HEK293 (cell line): ENCODE measurements at regions not wholly inside any gene's neighbourhood (a gene's known extent, or its start where the extent isn't known, plus 50 kb on each side); places are given as distances from the start of the nearest gene placed in this dataset.
"Not testable (repeated sequence)": the region's sequence is repeated elsewhere in the genome, so short reads cannot be mapped to it uniquely, and the experiment has no call there.

Experiments
- CTCF ChIA-PET: fragments of 350-600 bp; formaldehyde crosslinking; extraction: SDS; loops from one replicate; lab custom pipeline; 2021; ENCODE audit warnings: antibody characterized with exemption; lab: Yijun Ruan, JAX
- POLR2A ChIA-PET: fragments of 300-600 bp; formaldehyde crosslinking; extraction: SDS; loops from one replicate; lab custom pipeline; 2020; ENCODE audit warnings: antibody characterized with exemption, inconsistent platforms; lab: Yijun Ruan, JAX
- H3K27ac ChIP-seq: fragments of 200-500 bp; sonication (Bioruptor generic); 2 replicates; pipeline ENCODE4 v1.5.1; 2014; ENCODE audit warnings: low read depth, low read length, control low read depth, inconsistent platforms; ENCODE audit errors: extremely low read depth
- H3K36me3 ChIP-seq, 2 experiments: fragments of 200-500 bp in 1 of 2; sonication (Bioruptor generic) in 1 of 2; 1 replicate in 1 of 2; 2 replicates in 1 of 2; pipeline ENCODE4 v1.5.1; 2014 to 2017; ENCODE audit warnings: inconsistent platforms in 2 of 2, low read length in 2 of 2; ENCODE audit not compliant: control insufficient read depth in 2 of 2, insufficient read depth in 1 of 2
- H3K4me1 ChIP-seq: fragments of 200-500 bp; sonication (Bioruptor generic); 2 replicates; pipeline ENCODE4 v1.5.1; 2014; ENCODE audit warnings: mild to moderate bottlenecking, low read length, inconsistent platforms; ENCODE audit not compliant: control insufficient read depth, insufficient read depth
- H3K4me3 ChIP-seq: 2 replicates; pipeline ENCODE4 v1.5.1; 2011; ENCODE audit warnings: low read depth, mild to moderate bottlenecking, control low read depth, low read length, moderate library complexity
- H3K9me3 ChIP-seq: fragments of 200-500 bp; sonication (Bioruptor generic); 2 replicates; pipeline ENCODE4 v1.5.1; 2014; ENCODE audit warnings: low read depth, low read length, inconsistent platforms; ENCODE audit not compliant: control insufficient read depth, insufficient read depth
- ATF2 ChIP-seq: fragments of 450-650 bp; formaldehyde crosslinking; IDR thresholded peaks from 2 replicates; pipeline ENCODE4 v1.5.1; 2016; ENCODE audit warnings: missing biosample characterization, missing genetic modification characterization, low read depth
- FEZF1 ChIP-seq: fragments of 450-650 bp; formaldehyde crosslinking; IDR thresholded peaks from 2 replicates; pipeline ENCODE4 v1.5.1; 2016; ENCODE audit warnings: missing biosample characterization, missing genetic modification characterization
- MYNN ChIP-seq: fragments of 450-650 bp; formaldehyde crosslinking; IDR thresholded peaks from 2 replicates; pipeline ENCODE4 v1.5.1; 2016; ENCODE audit warnings: missing biosample characterization, missing genetic modification characterization, borderline replicate concordance
- MZF1 ChIP-seq: fragments of 450-650 bp; formaldehyde crosslinking; IDR thresholded peaks from 2 replicates; pipeline ENCODE4 v1.5.1; 2017; ENCODE audit warnings: missing biosample characterization, missing genetic modification characterization, borderline replicate concordance
- TRIM28 ChIP-seq: IDR thresholded peaks from 2 replicates; pipeline ENCODE4 v1.6.1; 2011; ENCODE audit warnings: low read length, control low read depth, borderline replicate concordance
- ZBTB44 ChIP-seq: fragments of 450-650 bp; IDR thresholded peaks from 2 replicates; pipeline ENCODE4 v1.5.1; 2018; ENCODE audit warnings: missing biosample characterization, mild to moderate bottlenecking, missing genetic modification characterization
- ZFP37 ChIP-seq: fragments of 450-650 bp; formaldehyde crosslinking; IDR thresholded peaks from 2 replicates; pipeline ENCODE4 v1.5.1; 2016; ENCODE audit warnings: missing biosample characterization, missing genetic modification characterization
- ZNF140 ChIP-seq: fragments of 450-650 bp; formaldehyde crosslinking; IDR thresholded peaks from 2 replicates; pipeline ENCODE4 v1.5.1; 2016; ENCODE audit warnings: missing biosample characterization, missing genetic modification characterization
- ZNF184 ChIP-seq: fragments of 450-650 bp; IDR thresholded peaks from 2 replicates; pipeline ENCODE4 v1.5.1; 2018; ENCODE audit warnings: missing biosample characterization, mild to moderate bottlenecking, missing genetic modification characterization
- ZNF211 ChIP-seq: fragments of 450-650 bp; formaldehyde crosslinking; IDR thresholded peaks from 2 replicates; pipeline ENCODE4 v1.5.1; 2016; ENCODE audit warnings: low read depth, missing biosample characterization, missing genetic modification characterization
- ZNF362 ChIP-seq: fragments of 450-650 bp; formaldehyde crosslinking; IDR thresholded peaks from 2 replicates; pipeline ENCODE4 v1.5.1; 2016; ENCODE audit warnings: missing biosample characterization, missing genetic modification characterization
- ZNF423 ChIP-seq: fragments of 450-650 bp; formaldehyde crosslinking; IDR thresholded peaks from 2 replicates; pipeline ENCODE4 v1.5.1; 2016; ENCODE audit warnings: missing biosample characterization, missing genetic modification characterization
- ZNF433 ChIP-seq: fragments of 450-650 bp; formaldehyde crosslinking; IDR thresholded peaks from 2 replicates; pipeline ENCODE4 v1.5.1; 2016; ENCODE audit warnings: missing biosample characterization, missing genetic modification characterization, low read depth
- ZNF510 ChIP-seq: fragments of 450-650 bp; formaldehyde crosslinking; IDR thresholded peaks from 2 replicates; pipeline ENCODE4 v1.5.1; 2018; ENCODE audit warnings: mild to moderate bottlenecking, missing genetic modification characterization, missing biosample characterization; ENCODE audit not compliant: insufficient replicate concordance
- ZNF626 ChIP-seq: fragments of 450-650 bp; sonication (Bioruptor Pico); formaldehyde crosslinking; IDR thresholded peaks from 2 replicates; pipeline ENCODE4 v1.5.1; 2018; ENCODE audit warnings: missing biosample characterization, missing genetic modification characterization, inconsistent platforms
- ZNF768 ChIP-seq: fragments of 450-650 bp; formaldehyde crosslinking; IDR thresholded peaks from 2 replicates; pipeline ENCODE4 v1.5.1; 2018; ENCODE audit warnings: missing biosample characterization, mild to moderate bottlenecking, missing genetic modification characterization
- ZNF777 ChIP-seq: fragments of 450-650 bp; formaldehyde crosslinking; IDR thresholded peaks from 2 replicates; pipeline ENCODE4 v1.5.1; 2017; ENCODE audit warnings: missing biosample characterization, missing genetic modification characterization, borderline replicate concordance
- ZNF830 ChIP-seq: fragments of 450-650 bp; IDR thresholded peaks from 2 replicates; pipeline ENCODE4 v1.5.0; 2018; ENCODE audit warnings: missing biosample characterization, missing genetic modification characterization, low read depth, mild to moderate bottlenecking, moderate library complexity
- ZSCAN4 ChIP-seq: fragments of 450-650 bp; formaldehyde crosslinking; IDR thresholded peaks from 2 replicates; pipeline ENCODE4 v1.5.1; 2017; ENCODE audit warnings: missing biosample characterization, missing genetic modification characterization

- H3K4me1 ChIP-seq, H3K4me3 ChIP-seq, POLR2A ChIA-PET, H3K9me3 ChIP-seq, H3K36me3 ChIP-seq, H3K27ac ChIP-seq: not testable (repeated sequence)
- CTCF ChIA-PET: interaction anchor here (0.6 to 1.0 kb wide), 2 partner anchors 15 to 233 kb away, joined by 3 read pairs; no protein-coding TSS in a partner anchor
These were observed 69.1 kb downstream of the ZNF518B start for GRCh38 chr4:10388146-10388545.

- CTCF ChIA-PET: no interaction called here
- POLR2A ChIA-PET: no interaction called here
These were observed 71.2 kb downstream of the ZNF518B start for GRCh38 chr4:10385994-10386394.

GRCh38 chr4:10384974-10385373 is 72.3 kb downstream of the ZNF518B start:
- POLR2A ChIA-PET: no interaction called here
- Histone ChIP-seq H3K4me3 (no peak overlapping the region), H3K4me1 (no peaks in the 10 kb centered on the region), H3K27ac (no peak overlapping the region), H3K9me3 (no peaks in the 10 kb centered on the region), H3K36me3 (no peaks in the 10 kb centered on the region)
- TF ChIP-seq MYNN (tag by site-specific recombination) (no peak), ZNF433 (tag by site-specific recombination) (no peak), ZBTB44 (no peak), ZNF140 (tag by site-specific recombination) (no peak)
- CTCF ChIA-PET: interaction anchor here (1.6 kb wide), 1 partner anchor 19 kb away, joined by 5 read pairs; no protein-coding TSS in a partner anchor

More at GRCh38 chr4:10385994-10386394, 71.2 kb downstream of the ZNF518B start:
- Histone ChIP-seq H3K9me3 (no peaks in the 10 kb centered on the region), H3K4me3 (no peak overlapping the region), H3K27ac (no peak overlapping the region), H3K4me1 (no peaks in the 10 kb centered on the region), H3K36me3 (no peaks in the 10 kb centered on the region)
- TF ChIP-seq ZNF510 (tag by site-specific recombination) (no peak), ZNF830 (tag by site-specific recombination) (no peak), ZNF362 (tag by site-specific recombination) (no peak), TRIM28 (no peak), FEZF1 (tag by site-specific recombination) (no peak), ZNF184 (no peak)

- Histone ChIP-seq H3K27ac (no peak overlapping the region), H3K4me1 (no peaks in the 10 kb centered on the region), H3K4me3 (no peak overlapping the region), H3K36me3 (no peaks in the 10 kb centered on the region), H3K9me3 (no peaks in the 10 kb centered on the region)
- no peak for TF ChIP-seq ZFP37 (tag by site-specific recombination)
- no peak for TF ChIP-seq ZNF211 (tag by site-specific recombination)
- TF ChIP-seq ATF2: no peak
- TF ChIP-seq ZNF777: no peak
- no peak for TF ChIP-seq ZSCAN4
- no peak for TF ChIP-seq MZF1 (tag by site-specific recombination)
- TF ChIP-seq ZNF768: no peak
- no peak for TF ChIP-seq ZNF423 (tag by site-specific recombination)
- TF ChIP-seq ZNF626: no peak
- ChIA-PET CTCF (no interaction called here), POLR2A (no interaction called here)
These were observed 73.8 kb downstream of the ZNF518B start for GRCh38 chr4:10383417-10383816.

- H3K9me3 ChIP-seq, POLR2A ChIA-PET, H3K4me1 ChIP-seq, H3K4me3 ChIP-seq, H3K36me3 ChIP-seq, H3K27ac ChIP-seq: not testable (repeated sequence)
- CTCF ChIA-PET: interaction anchor here (0.5 to 0.6 kb wide), 2 partner anchors 149 to 371 kb away, joined by 3 read pairs; no protein-coding TSS in a partner anchor
These were observed 75.1 kb downstream of the ZNF518B start for GRCh38 chr4:10382171-10382570.
